HG02763 (cell line): ENCODE measurements at regions not wholly inside any gene's neighbourhood (a gene's known extent, or its start where the extent isn't known, plus 50 kb on each side); places are given as distances from the start of the nearest gene placed in this dataset.
A peak's percentile ranks its signal among the peaks of the same experiment; 100 is the strongest.

Source experiments
- ATAC-seq: cut with Tn5 transposase; IDR thresholded peaks from one replicate; pipeline ENCODE4 v1.9.1; 2021; ENCODE audit warnings: mild to moderate bottlenecking, moderate library complexity; ENCODE audit not compliant: unreplicated experiment

DNA sequence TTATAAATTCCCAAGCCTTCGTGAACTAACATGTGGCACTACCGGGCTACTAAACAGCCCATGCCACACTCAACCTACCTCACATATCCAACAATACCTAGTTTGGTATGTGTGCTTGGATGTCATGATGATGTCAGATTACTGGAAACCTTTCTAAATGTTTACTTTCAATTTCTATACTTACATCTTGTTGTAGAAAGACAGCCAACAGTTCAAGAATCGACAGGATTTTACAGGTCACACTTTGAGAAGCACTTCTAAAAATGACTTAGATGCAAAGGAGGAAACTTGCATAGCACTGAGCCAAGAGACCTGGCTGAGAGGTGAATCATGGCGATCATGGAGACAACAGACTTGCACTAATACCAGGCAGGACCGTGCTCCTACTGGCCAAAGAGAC is 209.9 kb downstream of the COL4A1 start:
- no peak for ATAC-seq

DNA sequence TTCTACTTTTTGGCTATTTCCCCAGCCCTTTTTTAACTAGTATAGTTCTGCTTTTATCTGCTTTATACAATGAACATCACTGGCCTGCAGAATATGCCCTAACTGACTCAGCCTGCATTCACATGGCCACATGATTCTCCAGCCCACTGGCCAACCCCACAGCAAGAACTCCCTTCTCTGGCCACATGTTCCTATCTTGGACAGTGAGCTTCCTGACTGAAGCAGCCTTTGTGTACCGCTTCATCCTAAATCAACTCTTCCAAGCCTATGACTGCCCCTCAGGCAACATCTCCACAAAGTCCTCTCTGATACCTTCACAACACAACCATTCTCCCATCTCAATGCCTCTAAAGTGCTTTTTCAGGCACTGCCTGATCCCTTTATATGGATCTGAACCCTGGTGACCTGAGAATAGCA is 214.1 kb downstream of the COL4A1 start:
- ATAC-seq = no peak

DNA sequence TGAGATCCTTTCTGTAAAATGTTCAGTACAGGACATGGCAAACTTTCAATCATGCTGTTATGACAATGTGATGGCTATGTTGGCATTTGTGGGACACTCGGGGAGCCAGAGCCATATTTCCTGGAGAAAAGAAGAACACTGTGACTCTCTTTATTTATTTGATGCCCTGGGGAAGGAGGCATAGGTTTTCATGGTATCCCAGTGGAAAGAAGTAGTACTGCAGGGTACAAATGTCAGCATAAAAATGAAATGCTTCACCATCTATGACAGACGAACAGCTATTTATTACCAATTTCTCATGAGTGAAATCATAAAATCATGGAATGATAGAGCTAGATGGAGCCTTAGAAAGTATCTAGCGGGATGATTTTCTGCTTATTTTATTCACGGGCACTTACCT is 217.1 kb downstream of the COL4A1 start:
- no peak for ATAC-seq

DNA sequence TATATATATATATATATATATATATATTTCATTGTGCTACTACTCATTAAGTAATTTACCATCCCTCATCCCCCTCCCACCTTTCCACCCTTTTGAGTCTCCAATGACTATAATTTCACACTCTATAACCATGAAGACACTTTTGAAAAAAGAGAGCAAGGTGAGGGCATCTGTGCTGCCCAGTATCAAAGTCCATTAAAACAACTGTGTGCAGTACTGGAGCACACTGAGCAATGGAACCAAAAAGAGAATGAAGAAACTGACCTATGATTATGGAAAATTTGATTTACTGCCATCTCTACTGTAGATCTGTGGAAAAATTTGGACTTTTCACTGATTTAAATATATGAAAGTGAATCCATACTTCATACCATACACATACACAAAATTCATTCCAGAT is 217.9 kb downstream of the COL4A1 start:
- ATAC-seq = no peak

DNA sequence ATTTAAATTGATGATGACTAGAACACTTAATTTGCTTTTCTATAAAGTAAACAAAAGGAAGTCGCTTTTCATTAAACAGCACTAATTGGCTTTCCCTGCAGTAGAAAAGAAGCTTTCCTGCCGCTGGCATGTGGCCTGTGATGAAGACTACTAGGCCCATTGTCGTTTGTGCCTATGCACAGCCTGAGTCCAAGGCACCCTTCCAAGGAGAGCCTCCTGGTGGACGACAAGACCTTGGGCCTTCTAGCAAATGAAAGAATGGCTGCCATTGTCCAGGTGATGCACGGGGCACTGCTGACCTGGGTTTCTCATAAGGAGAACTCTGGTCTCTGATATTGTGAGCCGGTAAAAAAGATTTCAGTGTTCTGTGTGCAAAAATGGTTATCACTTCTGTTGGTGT is 233.0 kb downstream of the COL4A1 start:
- ATAC-seq = no peak

DNA sequence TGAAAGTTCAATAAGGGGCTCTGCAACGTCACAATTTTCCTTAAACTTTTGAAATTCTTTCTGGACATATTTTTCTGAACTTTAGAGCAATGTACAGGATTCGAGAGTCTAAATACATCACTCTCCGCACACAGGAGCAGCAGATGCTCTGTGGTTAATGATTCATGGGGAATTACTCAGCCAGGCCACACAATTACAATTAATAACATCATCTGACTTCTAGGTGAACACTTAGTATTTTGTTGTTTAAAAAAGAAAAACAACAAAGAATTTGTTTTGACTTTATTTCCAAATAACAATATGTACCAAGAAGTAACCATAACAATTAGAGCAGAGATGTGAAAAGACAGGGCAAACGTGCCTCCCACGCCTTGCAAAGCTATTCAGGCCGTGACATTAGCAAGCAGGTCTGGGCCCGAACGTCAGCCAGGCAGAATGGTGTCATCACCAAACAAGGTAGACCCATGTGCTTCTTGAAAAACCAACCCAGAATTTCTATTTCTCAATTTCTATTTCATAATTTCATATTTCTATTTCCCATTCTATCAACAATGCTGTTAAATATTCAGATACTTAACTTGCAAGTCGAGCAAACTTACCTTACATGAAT is 236.3 kb downstream of the COL4A1 start:
- ATAC-seq = no peak

DNA sequence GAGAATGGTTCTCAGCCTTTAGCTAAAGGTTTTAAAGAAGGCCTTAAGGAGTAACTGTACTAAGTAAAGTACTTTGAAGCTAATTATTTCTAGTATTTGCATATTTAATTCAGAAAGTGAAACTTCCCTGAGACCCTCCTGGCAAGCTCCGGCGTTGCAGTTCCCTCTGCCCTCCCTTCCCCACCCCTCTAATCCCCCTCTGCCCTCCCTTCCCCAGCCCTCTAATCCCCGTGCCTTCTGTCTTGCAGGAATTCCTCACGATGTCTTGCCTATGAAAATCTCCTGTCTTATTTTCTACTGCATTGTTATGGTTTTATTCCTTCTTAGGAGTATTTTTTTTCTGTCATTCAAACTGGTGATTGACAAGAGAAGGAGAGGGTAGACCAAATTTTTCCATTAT is 236.9 kb downstream of the COL4A1 start:
- no peak for ATAC-seq

DNA sequence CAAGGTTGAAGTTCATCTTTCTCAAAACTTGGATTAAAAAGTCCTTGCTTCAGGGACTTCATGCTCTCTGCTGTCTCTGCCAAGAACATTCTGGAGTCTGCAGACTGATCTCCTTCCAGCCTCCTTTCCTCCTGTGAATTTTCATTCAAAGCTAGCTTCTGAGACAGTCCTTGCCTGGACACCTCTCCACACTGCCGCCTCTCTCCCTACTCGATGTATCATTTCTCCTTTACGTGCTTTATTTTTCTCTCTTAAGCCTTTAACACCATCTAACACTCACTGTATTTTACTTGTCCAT is 238.8 kb downstream of the COL4A1 start:
- no peak for ATAC-seq

DNA sequence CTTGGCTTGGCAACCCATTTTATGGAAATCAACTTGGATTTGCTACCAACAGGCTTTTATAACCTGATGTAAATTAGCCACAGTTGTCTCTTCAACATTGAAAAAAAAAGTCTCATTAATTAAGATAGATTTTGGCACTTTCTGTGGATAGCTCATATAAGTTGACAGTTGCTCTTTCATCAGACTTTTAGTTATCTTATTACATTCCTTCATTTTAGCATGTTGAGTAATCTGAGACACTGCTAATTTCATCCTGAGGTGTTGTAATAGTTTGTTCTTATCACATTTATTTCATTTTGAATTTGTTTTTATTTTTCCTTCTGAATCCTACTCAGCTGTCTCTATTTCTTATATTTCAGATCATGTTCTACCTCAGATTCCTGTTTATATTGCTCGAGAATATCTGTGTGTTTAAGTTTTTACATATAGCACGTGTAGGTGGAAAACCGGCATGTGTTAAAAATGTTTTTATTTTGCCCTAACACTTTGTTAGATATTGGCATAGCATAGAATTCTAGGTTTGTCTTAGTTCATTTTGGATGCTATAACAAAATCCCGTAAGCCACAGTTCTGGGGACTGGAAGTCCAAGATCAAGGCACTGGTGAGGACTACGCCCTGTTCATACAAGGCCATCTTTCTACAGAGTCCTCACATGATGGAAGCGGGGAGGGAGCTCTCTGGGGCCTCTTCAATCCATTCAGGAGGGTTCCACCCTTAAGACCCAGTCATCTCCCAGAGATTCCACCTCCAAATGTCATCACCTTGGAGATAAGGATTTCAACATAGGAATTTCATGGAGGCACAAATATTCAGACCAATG is 239.4 kb downstream of the COL4A1 start:
- ATAC-seq = no peak

DNA sequence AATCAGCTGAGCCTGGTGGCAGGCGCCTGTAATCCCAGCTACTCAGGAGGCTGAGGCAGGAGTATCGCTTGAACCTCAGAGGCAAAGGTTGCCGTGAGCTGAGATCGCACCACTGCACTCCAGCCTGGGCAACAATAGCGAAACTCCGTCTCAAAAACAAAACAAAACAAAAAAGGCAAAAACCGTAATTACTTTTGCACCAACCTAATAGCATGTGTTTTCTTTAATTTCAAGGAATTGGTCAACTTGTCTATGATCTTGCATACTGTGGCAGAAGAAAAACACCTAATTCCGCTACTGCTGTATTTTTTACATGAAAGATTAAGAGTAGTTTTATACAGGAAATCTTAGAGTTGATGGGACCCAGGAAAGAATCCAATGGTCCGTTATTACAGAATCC is 241.2 kb downstream of the COL4A1 start:
- no peak for ATAC-seq

DNA sequence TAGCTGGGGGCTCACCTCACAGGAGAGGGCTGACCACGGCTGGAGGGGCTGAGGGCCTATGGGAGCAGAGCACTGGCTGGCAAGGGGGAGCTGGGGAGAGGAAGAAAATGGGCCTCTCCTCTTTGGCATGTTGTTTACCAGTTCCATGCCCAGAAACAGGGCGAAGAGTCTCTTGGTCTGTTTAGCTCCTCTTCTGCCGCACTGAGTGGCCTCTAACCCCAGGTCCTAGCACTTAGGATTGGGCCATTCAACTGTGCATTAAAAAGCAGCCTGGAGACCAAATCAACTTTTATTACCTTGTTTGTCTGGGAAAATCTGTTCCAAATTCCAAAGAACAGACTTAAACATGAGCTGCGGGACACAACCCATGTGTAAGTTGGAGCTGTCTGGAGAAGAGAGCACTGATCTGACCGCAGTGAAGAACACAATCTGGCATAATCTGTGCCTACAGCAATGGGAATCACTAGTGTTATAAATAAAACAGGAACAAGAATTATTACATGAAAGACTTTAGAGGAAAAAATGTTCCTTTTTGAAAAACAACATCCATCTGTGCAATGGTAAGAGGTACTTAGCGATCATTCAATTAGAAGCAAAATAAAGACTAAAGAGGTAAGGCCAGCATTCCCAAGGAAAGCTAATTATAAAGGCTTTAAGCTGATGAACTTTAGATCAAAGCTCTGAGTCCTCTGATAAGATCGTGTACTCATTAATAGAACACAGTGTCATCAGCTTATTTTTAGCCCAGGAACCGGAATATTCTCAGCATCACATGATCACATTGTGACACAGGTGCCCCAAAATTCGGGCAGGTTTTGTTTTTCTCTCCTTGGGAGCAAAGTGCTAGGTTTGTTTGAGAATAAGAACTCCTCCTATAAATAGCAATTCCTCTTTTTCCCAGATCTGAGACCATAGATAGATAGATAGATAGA is 243.2 kb downstream of the COL4A1 start:
- no peak for ATAC-seq

DNA sequence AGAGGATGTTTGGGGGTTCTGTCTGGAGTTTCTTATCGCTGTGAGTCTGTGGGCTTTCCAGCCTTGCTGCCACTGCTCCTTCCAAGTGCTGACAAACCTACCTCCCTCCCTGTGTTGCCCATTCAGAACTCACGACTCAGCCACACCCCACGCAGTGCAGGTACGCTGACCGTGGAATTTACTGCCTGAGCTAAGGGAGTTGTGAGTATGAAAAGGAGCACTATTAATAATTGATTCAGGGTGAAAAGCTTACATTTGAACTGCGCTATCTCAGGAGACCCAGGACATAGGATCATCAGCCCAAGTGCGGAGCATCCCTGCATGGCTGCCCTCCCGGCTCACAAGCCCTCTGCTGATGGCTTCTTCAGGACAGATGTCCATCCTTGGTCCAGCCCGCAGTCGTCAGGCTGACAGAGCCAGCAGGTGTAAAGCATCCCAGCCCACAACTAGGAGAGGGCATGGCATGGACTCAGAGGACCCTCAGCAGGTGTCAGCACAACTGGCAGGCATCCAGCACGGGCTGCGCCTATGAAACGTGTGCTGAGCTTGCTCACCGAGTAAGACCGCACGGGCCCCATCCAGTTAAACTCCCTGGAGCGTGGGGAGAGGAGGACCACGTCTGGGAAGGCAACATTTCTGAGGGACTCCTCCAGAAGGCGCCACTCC is 244.0 kb downstream of the COL4A1 start:
- ATAC-seq = no peak

DNA sequence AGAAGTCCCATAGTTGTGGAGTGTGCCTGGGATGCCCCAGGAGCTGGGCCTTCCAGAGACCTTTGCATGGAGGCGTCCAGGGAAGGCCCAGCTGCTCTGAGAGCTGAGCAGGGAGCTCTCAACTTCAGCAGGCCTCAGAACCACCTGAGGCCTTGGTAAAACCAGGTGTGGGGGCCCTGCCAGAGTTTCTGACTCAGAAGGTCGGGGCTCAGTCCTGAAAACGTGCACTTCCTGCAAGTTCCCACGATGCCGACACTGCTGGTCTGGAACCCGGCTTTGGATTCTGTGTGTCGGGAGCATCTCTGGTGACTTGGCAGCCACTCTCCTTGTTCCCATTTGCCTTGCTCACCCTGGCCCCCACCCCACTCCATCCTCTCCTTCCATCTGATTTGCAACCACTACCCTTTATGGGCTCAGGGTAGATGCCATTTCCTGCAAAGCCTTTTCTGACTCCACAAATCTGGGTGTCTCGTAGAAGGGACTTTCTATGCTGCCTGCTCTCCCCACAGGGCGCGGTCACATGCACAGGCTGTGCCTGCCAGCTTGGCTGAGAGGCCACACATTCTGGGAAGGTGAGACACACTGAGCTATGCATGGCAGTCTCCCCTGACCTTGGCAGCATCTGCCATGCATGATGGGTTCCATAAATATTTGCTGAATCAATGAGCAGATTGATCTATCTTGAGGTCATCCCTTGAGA is 244.7 kb downstream of the COL4A1 start:
- ATAC-seq = no peak

DNA sequence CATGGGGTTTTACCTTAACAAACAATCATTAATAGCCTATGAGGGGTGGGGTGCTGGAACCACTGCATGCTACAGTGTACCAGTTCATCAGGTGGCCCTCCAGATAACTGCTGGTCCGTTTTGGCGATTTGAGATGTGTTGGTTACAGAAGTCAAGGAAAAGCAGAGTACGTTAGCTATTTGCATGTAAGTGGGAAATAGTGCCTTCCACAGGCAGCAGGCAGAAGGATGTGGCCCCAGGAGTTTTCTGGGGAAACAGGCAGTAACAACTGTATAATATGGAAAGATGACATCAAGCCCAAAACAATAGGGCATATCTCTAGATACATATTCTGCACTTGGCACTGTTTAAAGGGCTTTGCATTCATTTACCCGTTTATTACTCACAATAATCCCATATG is 245.7 kb downstream of the COL4A1 start:
- ATAC-seq = no peak

DNA sequence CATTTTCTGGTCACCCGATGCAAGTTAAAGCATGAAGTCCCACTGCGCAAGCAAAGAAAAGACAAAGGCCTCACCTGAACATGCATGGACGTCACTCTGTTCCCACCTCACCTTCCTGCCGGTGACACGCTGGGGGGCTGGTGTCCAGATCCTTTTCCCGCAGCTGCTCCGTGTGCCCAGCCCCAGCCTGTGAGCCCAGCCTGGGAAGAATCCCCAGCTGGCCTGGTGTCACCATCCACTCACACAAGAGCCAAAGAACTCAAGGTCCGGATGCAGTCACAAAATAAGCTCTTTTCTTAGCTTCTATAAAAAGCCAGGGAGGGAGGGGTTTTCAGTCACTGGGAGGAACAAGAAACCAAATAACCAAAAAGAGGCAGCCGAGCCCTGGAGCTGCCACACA is 249.9 kb downstream of the COL4A1 start:
- no peak for ATAC-seq

DNA sequence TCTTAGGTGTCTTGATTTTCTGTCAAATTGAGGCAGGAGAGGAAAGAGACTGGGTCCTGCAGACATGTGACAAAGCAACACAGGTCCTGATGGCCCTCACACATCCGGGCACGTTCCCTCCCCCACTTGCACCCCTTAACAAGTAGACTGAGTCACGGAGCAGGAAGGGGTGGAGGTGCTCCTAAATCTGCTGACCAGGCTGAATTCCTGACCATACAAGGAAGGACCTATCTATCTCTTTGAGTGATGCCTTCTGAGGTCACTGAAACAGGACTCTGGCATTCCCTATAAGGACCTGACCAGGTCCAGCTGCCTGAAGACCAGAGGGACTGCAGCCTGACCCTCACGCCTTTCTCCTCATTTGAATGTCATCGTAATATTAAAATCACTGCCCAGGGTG is 250.3 kb downstream of the COL4A1 start:
- ATAC-seq = no peak

DNA sequence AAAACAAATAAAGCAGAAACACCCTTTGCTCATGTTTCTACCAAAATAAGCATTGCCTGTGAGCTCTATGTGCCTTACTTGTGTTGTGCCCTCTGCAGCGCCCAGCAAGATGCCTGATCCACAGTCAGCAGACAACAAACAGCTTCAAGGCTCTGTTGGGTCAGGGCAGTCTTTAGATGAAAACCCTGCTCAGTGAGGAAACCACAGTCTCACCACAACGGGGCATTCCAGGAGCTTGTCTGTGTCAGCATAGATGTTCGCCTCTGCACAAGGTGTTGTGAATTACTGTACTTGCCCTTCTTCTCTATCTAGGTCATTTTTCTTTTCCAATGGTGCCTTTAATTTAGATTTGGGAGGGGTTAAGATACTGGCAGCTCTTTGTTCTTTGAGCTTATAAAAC is 251.9 kb downstream of the COL4A1 start:
- ATAC-seq = peak; percentile 77

DNA sequence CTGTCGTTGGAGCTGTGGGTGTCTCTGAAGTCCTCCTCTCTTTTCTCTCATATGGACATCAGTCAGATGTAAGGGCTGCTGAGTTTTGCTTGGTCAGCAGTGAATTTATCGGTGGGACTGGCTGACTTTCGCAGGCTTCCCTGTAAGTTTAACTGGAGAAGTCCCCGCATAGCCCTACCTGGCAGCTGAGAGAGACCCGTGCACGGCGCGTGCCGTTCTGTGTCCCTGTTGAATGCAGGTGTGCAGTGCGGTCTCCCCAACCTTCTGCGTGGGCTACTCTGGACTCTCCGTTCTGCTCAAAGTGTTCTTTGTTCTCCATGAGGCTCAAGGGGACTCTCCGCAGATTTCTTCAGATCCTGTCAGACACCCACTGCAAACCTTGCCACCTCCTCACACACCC is 252.9 kb downstream of the COL4A1 start:
- ATAC-seq = no peak

DNA sequence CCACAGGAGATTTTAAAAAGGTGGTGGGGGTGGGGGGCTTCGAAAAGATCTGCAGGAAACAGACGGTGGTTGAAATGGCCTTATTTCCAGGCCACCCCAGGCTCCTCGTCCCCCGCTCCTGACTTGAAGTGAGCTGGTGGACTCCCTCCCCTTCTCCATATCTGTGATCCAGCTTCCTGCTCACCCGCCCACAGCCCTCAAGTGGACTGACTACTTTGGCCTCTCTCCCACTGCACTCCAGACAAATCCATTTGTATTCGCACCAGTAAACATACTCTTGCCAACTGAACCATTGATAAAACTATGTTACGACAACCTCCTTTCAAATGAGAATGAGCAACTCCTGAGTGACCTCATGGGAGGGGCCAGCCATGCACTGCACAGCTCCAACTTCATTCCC is 259.5 kb downstream of the COL4A1 start:
- ATAC-seq = no peak

DNA sequence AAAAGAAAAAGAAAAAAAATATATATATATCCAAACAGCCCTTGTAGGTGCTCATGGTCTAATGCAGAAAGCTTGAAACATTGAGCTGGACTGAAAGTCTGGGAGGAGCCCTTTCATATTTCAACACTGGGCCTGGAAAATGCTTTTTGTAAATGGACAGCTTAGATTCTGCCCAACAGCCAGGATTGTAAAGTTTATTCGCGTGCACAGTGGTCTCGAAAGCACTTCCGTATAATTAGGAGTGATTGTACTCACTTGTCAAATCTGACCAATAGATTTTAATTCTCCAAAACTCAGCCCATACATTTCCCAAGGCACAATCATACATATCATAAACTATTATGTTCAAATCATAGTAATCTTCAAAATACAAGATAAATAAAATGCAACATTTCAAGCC is 260.1 kb downstream of the COL4A1 start:
- no peak for ATAC-seq

DNA sequence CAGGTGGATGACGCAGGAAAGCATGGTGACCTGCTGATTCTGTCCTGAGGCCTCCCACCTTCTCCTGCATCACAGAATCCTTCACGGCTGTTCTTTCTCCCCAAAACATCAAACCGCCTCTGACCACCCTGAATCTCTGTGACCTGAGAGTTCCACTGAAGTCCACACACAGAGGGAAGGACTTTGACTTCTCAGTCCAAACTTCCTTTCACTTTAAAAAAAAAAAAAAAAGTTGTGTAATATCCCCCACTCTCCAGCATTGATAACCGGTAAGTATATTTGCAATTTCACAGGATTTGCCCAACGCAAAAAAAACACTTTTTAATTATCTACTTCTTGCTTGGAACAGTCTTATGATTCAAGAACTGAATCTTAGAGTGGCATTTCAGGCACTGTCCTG is 259.5 kb upstream of the IRS2 start:
- ATAC-seq = no peak
